ENCODE measurements at regions not wholly inside any gene's neighbourhood (a gene's known extent, or its start where the extent isn't known, plus 50 kb on each side); places are given as distances from the start of the nearest gene placed in this dataset.

- DNase-seq: no peak
Observed at GRCh38 chr2:216285701-216286100, 86.6 kb downstream of the MARCHF4 start.

GRCh38 chr2:216284708-216285107 is 87.6 kb downstream of the MARCHF4 start:
- DNase-seq: no peak

- peak; percentile 45 for DNase-seq
Observed at GRCh38 chr2:216283038-216283900, 89.0 kb downstream of the MARCHF4 start.

- no peak for DNase-seq
Observed at GRCh38 chr2:216281876-216282275, 90.4 kb downstream of the MARCHF4 start.

GRCh38 chr2:216281316-216281715 is 91.0 kb downstream of the MARCHF4 start:
- DNase-seq: no peak

GRCh38 chr2:216279459-216279858 is 92.8 kb downstream of the MARCHF4 start:
- DNase-seq: no peak

GRCh38 chr2:216279031-216279430 is 93.3 kb downstream of the MARCHF4 start:
- no peak for DNase-seq

- no peak for DNase-seq
Observed at GRCh38 chr2:216275890-216276289, 96.4 kb downstream of the MARCHF4 start.

- DNase-seq: no peak
Observed at GRCh38 chr2:216274194-216274840, 98.0 kb downstream of the MARCHF4 start.

- DNase-seq: no peak
Observed at GRCh38 chr2:216261042-216261537, 111.2 kb downstream of the MARCHF4 start.

- no peak for DNase-seq
Observed at GRCh38 chr2:216260629-216261028, 111.7 kb downstream of the MARCHF4 start.

- DNase-seq: no peak
Observed at GRCh38 chr2:216259081-216259480, 113.2 kb downstream of the MARCHF4 start.

- DNase-seq: no peak
Observed at GRCh38 chr2:216257089-216257488, 115.2 kb downstream of the MARCHF4 start.

Measured in NCI-H510A (cell line).